DND-41 (cell line): ENCODE measurements at regions not wholly inside any gene's neighbourhood (a gene's known extent, or its start where the extent isn't known, plus 50 kb on each side); places are given as distances from the start of the nearest gene placed in this dataset.

Experiments
- EZH2 ChIP-seq: IDR thresholded peaks from 3 replicates; pipeline ENCODE4 v1.6.1; 2012; ENCODE audit warnings: borderline replicate concordance, low read depth, mild to moderate bottlenecking, moderate library complexity, low read length, inconsistent platforms; ENCODE audit not compliant: severe bottlenecking
- TF ChIP-seq, protein P1 (sequence below): IDR thresholded peaks from 2 replicates; pipeline ENCODE4 v1.5.1; 2012; ENCODE audit warnings: borderline replicate concordance, low read length, moderate library complexity, mild to moderate bottlenecking; ENCODE audit not compliant: poor library complexity, severe bottlenecking; ENCODE audit errors: extremely low read depth

DNA sequence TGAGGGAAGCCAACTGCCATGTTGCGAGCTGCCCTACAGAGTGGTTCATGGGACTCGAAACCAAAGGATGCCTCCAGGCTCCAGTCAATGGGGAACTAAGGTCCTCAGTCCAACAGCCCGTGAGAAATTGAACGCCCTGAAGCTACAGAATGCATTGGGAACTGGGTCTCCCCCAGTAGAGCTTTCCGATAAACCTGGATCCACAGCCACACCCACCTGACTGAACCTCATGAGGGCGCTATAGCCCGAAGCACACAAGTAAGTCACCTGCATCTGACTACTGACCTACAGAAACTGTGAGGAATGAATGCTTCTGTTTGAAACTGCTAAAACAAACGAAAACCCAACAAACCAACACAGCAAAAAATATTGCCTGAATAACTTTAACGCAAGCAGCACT is 1297.7 kb downstream of the AACS start:
- TF ChIP-seq, protein P1, sequence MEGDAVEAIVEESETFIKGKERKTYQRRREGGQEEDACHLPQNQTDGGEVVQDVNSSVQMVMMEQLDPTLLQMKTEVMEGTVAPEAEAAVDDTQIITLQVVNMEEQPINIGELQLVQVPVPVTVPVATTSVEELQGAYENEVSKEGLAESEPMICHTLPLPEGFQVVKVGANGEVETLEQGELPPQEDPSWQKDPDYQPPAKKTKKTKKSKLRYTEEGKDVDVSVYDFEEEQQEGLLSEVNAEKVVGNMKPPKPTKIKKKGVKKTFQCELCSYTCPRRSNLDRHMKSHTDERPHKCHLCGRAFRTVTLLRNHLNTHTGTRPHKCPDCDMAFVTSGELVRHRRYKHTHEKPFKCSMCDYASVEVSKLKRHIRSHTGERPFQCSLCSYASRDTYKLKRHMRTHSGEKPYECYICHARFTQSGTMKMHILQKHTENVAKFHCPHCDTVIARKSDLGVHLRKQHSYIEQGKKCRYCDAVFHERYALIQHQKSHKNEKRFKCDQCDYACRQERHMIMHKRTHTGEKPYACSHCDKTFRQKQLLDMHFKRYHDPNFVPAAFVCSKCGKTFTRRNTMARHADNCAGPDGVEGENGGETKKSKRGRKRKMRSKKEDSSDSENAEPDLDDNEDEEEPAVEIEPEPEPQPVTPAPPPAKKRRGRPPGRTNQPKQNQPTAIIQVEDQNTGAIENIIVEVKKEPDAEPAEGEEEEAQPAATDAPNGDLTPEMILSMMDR, result no peak
- TF ChIP-seq EZH2, result no peak
